ENCODE measurements at regions not wholly inside any gene's neighbourhood (a gene's known extent, or its start where the extent isn't known, plus 50 kb on each side); places are given as distances from the start of the nearest gene placed in this dataset.
"Not testable (repeated sequence)": the region's sequence is repeated elsewhere in the genome, so short reads cannot be mapped to it uniquely, and the experiment has no call there.

DNA sequence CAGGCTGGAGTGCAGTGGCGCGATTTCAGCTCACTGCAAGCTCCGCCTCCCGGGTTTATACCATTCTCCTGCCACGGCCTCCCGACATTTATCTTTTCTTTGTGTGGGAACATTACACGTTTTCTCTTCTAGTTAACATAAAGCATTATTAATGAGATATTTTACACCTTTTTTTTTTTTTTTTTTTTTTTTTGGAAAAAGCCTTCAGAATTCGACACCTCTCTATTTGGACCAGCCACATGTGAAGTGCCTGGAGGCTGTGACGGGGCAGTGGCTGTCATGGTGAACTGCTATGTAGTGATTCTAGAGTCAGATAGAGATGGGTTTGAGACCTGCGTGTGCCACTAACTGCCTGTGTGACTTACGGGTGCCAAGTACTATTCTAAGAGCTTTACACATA is 64.3 kb downstream of the SMIM38 start:
- TF ChIP-seq CTCF (IDR thresholded peaks at IDR 0.05; ENCODE audit: borderline replicate concordance, control extremely low read depth, extremely low read depth, insufficient read depth, missing control alignments) = no peak
- in situ Hi-C loops (cut with MboI; ENCODE audit: low sequenced_read_pairs, unreplicated experiment) = no loop called here
- no peak for DNase-seq (ENCODE audit: low spot score)

- in situ Hi-C loops (cut with MboI; ENCODE audit: low sequenced_read_pairs, unreplicated experiment) = no loop called here
- no peak for DNase-seq (ENCODE audit: low spot score)
- TF ChIP-seq CTCF (IDR thresholded peaks at IDR 0.05; ENCODE audit: borderline replicate concordance, control extremely low read depth, extremely low read depth, insufficient read depth, missing control alignments) = no peak
Measured at GRCh38 chr11:69220561-69221051, 64.9 kb downstream of the SMIM38 start.

- no peak for DNase-seq (ENCODE audit: low spot score)
- no peak for TF ChIP-seq CTCF (IDR thresholded peaks at IDR 0.05; ENCODE audit: borderline replicate concordance, control extremely low read depth, extremely low read depth, insufficient read depth, missing control alignments)
- in situ Hi-C loops (cut with MboI; ENCODE audit: low sequenced_read_pairs, unreplicated experiment) = no loop called here
Measured at GRCh38 chr11:69221086-69221485, 65.4 kb downstream of the SMIM38 start.

GRCh38 chr11:69221636-69222035 is 65.9 kb downstream of the SMIM38 start:
- DNase-seq (ENCODE audit: low spot score); in situ Hi-C loops (cut with MboI; ENCODE audit: low sequenced_read_pairs, unreplicated experiment): not testable (repeated sequence)

DNA sequence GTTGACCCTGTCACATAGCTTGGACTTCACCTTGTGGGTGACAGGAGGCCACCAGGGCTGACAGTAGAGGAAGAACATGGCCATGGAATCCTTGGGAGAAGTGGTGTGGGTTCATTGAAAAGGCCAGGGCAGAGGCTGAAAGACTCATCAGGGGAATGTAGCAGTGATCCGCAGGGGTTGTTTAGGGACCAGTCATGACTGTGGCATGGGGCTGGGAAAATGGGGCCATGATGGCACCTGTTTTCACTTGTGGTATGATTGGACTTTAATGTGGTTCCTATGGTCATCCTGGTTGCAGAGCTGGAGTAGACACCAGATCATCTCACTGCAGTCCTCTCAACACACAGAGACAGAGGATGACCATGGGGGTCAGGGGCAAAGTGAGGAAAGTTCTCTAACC is 66.7 kb upstream of the MYEOV start:
- in situ Hi-C loops (cut with MboI; ENCODE audit: low sequenced_read_pairs, unreplicated experiment) = no loop called here
- no peak for TF ChIP-seq CTCF (IDR thresholded peaks at IDR 0.05; ENCODE audit: borderline replicate concordance, control extremely low read depth, extremely low read depth, insufficient read depth, missing control alignments)
- DNase-seq (ENCODE audit: low spot score) = no peak

DNA sequence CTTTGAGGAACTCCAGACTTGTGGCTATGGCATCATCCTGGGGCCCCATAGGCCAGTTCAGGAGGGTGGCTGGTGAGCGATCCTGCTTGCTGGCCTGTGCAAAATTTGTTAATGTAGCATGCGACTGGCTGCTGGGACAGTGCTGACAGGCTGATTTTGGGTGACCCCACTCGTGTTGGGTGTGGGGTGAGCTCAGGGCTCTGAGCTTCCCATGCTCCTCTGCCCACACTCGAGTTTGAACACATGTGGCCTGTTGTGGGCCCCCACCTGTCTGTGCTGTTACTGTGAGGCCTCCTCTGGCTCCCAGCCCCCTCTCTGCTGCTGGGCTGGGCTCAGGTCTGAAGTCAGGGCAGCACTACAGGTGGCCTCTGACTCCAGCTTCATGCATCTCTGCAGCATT is 64.4 kb upstream of the MYEOV start:
- TF ChIP-seq CTCF (IDR thresholded peaks at IDR 0.05; ENCODE audit: borderline replicate concordance, control extremely low read depth, extremely low read depth, insufficient read depth, missing control alignments) = no peak
- in situ Hi-C loops (cut with MboI; ENCODE audit: low sequenced_read_pairs, unreplicated experiment) = no loop called here
- no peak for DNase-seq (ENCODE audit: low spot score)

DNA sequence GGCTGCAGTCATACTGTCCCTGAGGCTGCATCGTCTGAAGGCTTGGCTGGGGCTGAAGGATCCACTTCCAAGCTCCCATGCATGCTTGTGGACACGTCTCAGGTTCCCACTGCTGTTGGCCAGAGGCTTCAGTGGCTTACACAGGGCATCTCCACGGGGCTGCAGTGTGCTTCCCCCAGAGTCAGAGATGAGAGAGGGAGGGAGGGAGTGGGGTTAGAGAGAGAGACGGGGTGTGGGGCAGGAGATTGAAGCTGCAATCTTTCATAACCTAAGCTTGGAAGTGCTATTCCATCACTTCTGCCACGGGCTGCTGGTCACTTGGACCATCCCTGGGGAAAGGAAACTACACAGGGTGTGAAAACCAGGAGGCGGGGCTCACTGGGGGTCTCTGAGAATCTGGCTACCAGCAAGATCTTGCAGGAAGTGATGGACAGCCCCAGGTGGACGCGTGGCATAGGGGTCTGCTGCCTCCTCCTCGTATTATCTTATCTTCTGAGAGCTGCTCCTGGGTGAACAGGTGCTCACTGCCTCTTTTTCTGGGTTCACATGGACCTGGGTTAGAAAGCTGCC is 63.0 kb upstream of the MYEOV start:
- no peak for DNase-seq (ENCODE audit: low spot score)
- in situ Hi-C loops (cut with MboI; ENCODE audit: low sequenced_read_pairs, unreplicated experiment) = no loop called here
- no peak for TF ChIP-seq CTCF (IDR thresholded peaks at IDR 0.05; ENCODE audit: borderline replicate concordance, control extremely low read depth, extremely low read depth, insufficient read depth, missing control alignments)

All from GM13976 (cell line).